ENCODE measurements at regions not wholly inside any gene's neighbourhood (a gene's known extent, or its start where the extent isn't known, plus 50 kb on each side); places are given as distances from the start of the nearest gene placed in this dataset.

DNA sequence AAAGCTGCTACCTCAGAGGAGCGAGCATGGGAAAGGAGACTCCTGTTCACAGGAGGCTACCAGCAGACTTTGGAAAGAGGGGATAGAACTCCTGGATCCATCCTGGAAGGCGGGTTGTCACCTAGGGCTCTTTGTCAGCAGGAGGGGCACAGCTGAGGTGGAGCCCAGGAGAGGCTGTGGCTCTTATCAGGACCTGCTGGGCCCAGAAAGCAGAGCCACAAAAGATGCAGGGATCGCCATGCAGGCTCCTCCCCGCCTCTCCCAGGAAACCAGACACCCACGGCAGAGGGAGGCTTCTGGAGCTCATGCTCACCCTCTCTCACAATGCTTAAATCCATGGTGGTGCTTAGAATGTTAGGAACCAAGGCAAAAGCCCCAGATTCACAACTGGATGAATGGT is 994.2 kb downstream of the UQCRFS1 start:
- TF ChIP-seq, protein P1, sequence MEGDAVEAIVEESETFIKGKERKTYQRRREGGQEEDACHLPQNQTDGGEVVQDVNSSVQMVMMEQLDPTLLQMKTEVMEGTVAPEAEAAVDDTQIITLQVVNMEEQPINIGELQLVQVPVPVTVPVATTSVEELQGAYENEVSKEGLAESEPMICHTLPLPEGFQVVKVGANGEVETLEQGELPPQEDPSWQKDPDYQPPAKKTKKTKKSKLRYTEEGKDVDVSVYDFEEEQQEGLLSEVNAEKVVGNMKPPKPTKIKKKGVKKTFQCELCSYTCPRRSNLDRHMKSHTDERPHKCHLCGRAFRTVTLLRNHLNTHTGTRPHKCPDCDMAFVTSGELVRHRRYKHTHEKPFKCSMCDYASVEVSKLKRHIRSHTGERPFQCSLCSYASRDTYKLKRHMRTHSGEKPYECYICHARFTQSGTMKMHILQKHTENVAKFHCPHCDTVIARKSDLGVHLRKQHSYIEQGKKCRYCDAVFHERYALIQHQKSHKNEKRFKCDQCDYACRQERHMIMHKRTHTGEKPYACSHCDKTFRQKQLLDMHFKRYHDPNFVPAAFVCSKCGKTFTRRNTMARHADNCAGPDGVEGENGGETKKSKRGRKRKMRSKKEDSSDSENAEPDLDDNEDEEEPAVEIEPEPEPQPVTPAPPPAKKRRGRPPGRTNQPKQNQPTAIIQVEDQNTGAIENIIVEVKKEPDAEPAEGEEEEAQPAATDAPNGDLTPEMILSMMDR (conservative IDR thresholded peaks at IDR 0.05): no peak
- TF ChIP-seq EZH2 (IDR thresholded peaks at IDR 0.05; ENCODE audit: low read depth): no peak

All from PC-9 (cell line).